GM21619 (cell line): ENCODE measurements at regions not wholly inside any gene's neighbourhood (a gene's known extent, or its start where the extent isn't known, plus 50 kb on each side); places are given as distances from the start of the nearest gene placed in this dataset.
"Not testable (repeated sequence)": the region's sequence is repeated elsewhere in the genome, so short reads cannot be mapped to it uniquely, and the experiment has no call there.

Experiments used
- ATAC-seq: cut with Tn5 transposase; IDR thresholded peaks from one replicate; pipeline ENCODE4 v1.9.1; 2021; ENCODE audit not compliant: unreplicated experiment

- ATAC-seq = no peak
Measured at GRCh38 chr4:165548702-165549101, 169.9 kb downstream of the CPE start.

- ATAC-seq = no peak
Measured at GRCh38 chr4:165553221-165553810, 174.5 kb downstream of the CPE start.

DNA sequence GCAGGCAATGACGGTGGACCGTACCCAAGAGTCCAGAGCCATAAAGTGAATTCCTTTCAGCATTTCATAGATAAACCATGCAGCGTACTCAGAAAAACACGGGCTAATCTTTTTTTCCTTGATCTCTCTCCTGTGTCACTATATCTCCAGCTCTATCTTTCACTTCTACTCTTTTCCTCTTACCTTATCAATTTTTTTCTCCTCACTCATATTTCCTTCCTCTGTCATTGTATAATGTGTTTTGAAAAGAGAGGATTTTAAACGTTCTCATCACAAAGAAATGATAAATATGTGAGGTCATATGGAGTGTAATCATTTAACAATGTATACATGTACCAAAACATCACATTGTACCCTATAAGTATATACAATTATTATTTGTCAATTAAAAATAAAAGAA, 176.5 kb downstream of the CPE start:
- no peak for ATAC-seq

DNA sequence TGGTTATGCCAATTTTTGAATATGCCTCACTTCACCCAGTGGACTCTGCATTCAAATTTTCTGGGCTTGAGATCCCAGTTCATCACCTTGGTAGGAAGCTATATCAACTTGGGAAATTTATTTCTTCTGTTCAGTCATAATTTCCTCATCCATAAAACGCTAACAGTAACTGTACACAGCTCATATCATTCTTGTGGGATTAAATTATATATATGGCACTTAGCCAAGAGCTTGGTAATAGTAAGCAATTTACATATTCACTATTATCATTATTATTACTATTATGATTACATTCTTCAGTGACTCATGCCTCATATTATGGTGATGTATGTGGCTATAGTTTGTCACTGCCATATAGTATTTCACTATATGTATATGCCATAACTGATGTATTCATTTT, 177.6 kb downstream of the CPE start:
- ATAC-seq = no peak

DNA sequence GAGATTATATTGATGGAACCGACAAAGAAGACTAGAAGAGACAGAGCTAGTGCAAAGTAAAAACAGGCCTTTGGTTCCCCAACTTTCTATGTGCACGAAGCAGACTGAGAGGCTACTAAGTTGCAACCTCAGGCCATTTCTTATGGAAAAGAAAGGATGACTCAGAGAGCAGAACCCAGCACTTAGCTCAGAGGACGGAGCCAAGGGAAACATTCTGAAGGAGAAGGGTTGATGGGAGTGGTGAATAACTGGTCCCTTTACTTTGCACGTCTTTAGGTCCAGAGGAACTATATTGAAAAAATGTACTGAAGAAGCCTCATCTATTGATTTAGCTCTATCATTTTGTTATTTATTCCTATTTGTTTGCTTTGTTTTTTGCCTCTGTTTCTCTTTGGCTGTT, 182.1 kb downstream of the CPE start:
- ATAC-seq = no peak

DNA sequence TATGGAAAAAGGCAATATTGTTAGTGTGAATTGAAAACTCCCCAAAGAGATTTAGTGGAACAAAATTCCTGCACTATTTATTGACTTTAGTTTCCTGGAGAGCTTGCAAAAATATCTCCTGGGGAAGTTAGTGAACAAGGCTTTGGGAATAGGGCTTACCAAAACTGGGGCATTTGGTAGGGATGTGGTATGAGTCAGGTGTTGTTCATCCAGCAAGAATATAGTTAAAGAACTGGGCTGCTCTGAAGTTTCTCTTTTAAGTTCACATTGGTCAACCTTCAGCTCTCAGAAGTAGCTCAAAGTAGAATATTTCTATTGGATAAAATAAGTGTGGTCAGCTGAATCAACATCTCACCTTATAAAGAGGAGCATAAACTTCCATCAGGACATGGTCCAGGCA, 185.0 kb downstream of the CPE start:
- ATAC-seq = no peak

GRCh38 chr4:165569031-165569430, 190.2 kb downstream of the CPE start:
- no peak for ATAC-seq

DNA sequence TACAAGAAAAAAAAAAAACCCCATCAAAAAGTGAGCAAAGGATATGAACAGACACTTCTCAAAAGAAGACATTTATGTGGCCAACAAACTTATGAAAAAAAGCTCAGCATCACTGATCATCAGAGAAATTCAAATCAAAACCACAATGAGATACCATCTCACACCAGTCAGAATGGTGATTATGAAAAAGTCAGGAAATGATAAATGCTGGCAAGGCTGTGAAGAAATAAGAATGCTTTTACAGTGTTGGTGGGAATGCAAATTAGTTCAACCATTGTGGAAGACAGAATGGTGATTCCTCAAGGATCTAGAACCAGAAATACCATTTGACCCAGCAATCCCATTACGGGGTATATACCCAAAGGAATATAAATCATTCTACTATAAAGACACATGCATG, 192.7 kb downstream of the CPE start:
- ATAC-seq = not testable (repeated sequence)

- no peak for ATAC-seq
Measured at GRCh38 chr4:165580351-165580905, 201.6 kb downstream of the CPE start.

- no peak for ATAC-seq
Measured at GRCh38 chr4:165583341-165583740, 204.5 kb downstream of the CPE start.

- no peak for ATAC-seq
Measured at GRCh38 chr4:165584916-165585315, 206.1 kb downstream of the CPE start.

DNA sequence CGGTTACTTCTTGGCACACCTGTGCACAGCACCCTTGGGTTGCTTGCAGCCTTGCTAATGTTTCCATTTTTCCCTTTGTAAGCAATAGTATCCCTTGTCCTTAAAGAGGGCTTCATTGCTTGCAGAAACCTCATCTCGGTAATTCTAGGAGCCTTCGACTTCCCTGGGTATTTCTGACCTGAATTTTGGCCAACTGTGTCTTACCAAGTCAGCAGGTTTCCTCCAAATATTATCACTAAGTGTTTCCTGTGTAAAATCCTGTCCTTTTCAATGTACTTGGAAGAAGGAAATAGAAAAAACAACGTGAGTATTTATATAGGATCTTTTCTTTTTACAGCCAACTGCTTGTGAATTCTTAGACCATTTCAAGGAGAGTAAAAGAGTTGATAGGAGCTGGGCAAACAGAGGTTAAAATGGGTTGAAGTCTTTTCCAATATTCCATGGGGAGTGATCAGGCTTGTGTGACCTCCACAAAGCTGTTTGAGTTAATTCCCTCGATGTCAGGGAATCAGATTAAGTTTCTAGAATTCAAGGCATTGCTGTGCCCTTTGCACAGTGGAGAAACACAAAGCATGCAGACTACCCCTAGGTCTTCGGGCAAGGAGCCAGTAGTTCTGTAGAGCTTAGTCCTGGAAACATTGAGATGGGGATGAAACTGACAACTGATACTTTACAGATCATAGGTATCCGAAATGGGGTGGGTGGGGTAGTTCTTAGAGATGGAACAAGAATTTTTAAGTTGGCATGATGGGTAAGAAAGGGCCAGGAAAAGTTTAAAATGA, 209.9 kb downstream of the CPE start:
- no peak for ATAC-seq

DNA sequence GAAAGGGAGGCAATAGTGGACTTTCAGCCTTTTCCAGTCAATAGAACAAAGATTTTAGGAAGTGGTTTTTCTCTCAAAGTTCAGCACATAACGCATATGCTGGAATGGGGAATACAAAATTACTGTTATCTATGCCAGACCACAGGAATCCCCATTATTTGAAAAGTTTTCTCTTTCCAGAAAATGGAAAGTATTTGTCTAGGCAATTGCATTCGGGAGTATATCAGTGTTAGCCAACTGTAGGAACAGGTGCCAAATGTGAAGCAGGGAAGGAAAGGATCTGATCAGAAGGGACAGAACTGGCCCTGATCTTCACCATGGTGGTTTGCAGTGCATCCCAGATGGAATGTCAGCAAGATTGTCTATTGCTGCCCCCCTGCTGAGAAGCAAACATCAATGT, 213.6 kb downstream of the CPE start:
- no peak for ATAC-seq

GRCh38 chr4:165597581-165598480, 219.0 kb downstream of the CPE start:
- no peak for ATAC-seq

GRCh38 chr4:165600959-165601683, 222.3 kb downstream of the CPE start:
- ATAC-seq = no peak

GRCh38 chr4:165602621-165603020, 223.8 kb downstream of the CPE start:
- ATAC-seq = no peak

DNA sequence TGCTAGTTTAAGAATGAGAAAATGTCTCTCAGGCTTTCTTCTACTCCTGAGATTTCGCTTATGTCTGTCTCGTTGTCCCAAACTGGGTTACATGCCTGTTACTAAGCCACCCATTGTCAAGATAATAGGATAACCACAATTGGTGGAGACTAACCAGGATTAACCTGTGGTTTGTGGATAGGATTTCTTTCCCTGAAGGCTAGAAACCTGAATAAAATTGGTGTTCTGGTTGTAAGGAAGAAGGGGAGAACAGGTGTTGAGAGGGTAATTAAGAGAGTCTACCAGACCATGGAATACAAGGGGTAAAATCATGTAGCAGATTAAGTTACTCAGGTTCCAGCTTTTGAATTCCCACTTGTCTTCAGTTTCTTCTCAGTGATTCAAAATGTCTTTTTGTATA, 225.4 kb downstream of the CPE start:
- ATAC-seq = no peak

DNA sequence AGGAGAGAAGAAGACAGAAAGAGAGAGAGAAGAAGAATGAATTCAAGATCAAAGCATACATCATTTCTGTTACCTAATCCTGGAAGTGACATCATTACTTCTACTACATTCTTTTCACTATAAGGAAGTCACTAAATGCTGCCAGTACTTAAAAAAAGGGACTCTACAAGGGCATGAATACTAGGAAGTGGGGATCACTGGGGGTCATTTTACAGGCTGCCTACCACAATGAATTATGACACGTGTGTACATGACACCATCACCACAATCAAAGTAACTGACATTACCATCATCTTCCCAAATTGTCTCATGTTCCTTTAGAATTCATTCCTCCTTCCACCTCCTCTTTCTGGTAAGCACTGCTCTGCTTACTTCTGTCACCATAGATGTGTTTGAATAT, 227.0 kb downstream of the CPE start:
- ATAC-seq = no peak

- ATAC-seq = no peak
Measured at GRCh38 chr4:165606465-165607205, 227.8 kb downstream of the CPE start.

DNA sequence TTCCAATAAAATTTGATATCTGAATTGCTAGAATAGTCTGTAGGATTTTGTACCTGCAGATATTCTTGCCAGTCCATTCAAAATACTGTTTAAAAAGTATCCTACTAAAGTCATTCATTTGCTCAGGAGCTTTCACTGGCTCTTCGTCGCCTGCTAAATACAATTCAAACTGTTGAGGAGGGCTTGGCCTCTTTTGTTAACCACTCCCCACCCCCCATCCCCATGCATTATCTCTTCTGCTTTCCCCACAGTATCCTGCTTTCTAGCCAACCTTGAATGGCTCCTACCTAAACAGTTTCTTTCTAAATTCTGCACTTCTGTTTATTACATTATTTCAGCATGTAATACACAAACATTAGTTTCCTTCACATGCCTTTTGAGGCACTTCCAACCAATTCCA, 230.8 kb downstream of the CPE start:
- no peak for ATAC-seq
